IMR-90 (cell line): ENCODE measurements at regions not wholly inside any gene's neighbourhood (a gene's known extent, or its start where the extent isn't known, plus 50 kb on each side); places are given as distances from the start of the nearest gene placed in this dataset.

Source experiments
- ATAC-seq: fragments of 200-7000 bp; cut with Tn5 transposase; 2 replicates; pipeline ENCODE4 v1.9.1; 2020; ENCODE audit warnings: low read depth, mild to moderate bottlenecking, moderate library complexity
- BruUV-seq: library from RNA; stranded (reverse); fragments of 400-500 nt; replicated peaks from 2 replicates; lab custom pipeline; 2021; lab: Mats Ljungman, UMichigan
- CTCF ChIA-PET: fragments of 300-600 bp; formaldehyde crosslinking; extraction: SDS; loops from one replicate; lab custom pipeline; 2021; ENCODE audit warnings: antibody characterized with exemption; lab: Yijun Ruan, JAX
- POLR2A ChIA-PET: fragments of 300-600 bp; sonication (Branson Sonifier 250); formaldehyde crosslinking; loops from one replicate; lab custom pipeline; 2022; ENCODE audit warnings: antibody characterized with exemption; ENCODE audit not compliant: unreplicated experiment; lab: Charles Lee
- DNase-seq: peaks from one replicate; pipeline ENCODE4 v3.0.0; 2013
- H2AFZ ChIP-seq: replicated peaks from 2 replicates; pipeline ENCODE3; 2013; ENCODE audit warnings: low read length, mild to moderate bottlenecking; ENCODE audit not compliant: poor library complexity
- H2AK5ac ChIP-seq: 2 replicates; pipeline ENCODE4 v1.6.1; 2013; ENCODE audit warnings: low read depth, low read length, inconsistent platforms
- H2AK9ac ChIP-seq: replicated peaks from 2 replicates; pipeline ENCODE3; 2013; ENCODE audit warnings: mild to moderate bottlenecking, low read depth, low read length, moderate library complexity; ENCODE audit not compliant: poor library complexity
- H2BK120ac ChIP-seq: 2 replicates; pipeline ENCODE4 v1.6.1; 2013; ENCODE audit warnings: low read depth, low read length, inconsistent platforms
- H2BK15ac ChIP-seq: 3 replicates; pipeline ENCODE4 v1.6.1; 2013; ENCODE audit warnings: low read depth, low read length, inconsistent platforms
- H2BK20ac ChIP-seq: 2 replicates; pipeline ENCODE4 v1.6.1; 2013; ENCODE audit warnings: low read depth, mild to moderate bottlenecking, inconsistent platforms, low read length, moderate library complexity
- H2BK5ac ChIP-seq: 2 replicates; pipeline ENCODE4 v1.6.1; 2013; ENCODE audit warnings: mild to moderate bottlenecking, low read depth, low read length, inconsistent platforms; ENCODE audit not compliant: poor library complexity, severe bottlenecking
- H3K14ac ChIP-seq: replicated peaks from 2 replicates; pipeline ENCODE4 v1.6.1; 2013; ENCODE audit warnings: low read depth, low read length, inconsistent platforms
- H3K18ac ChIP-seq: 2 replicates; pipeline ENCODE4 v1.6.1; 2013; ENCODE audit warnings: low read depth, low read length, control low read depth
- H3K23ac ChIP-seq: 2 replicates; pipeline ENCODE4 v1.6.1; 2013; ENCODE audit warnings: low read depth, low read length, inconsistent platforms
- H3K27ac ChIP-seq: 2 replicates; pipeline ENCODE4 v1.5.1; 2013; ENCODE audit warnings: mild to moderate bottlenecking, control low read depth, low read length; ENCODE audit not compliant: insufficient read depth
- H3K27me3 ChIP-seq: 2 replicates; pipeline ENCODE4 v1.6.1; 2013; ENCODE audit warnings: low read length; ENCODE audit not compliant: control insufficient read depth, insufficient read depth
- H3K36me3 ChIP-seq: 2 replicates; pipeline ENCODE4 v1.6.1; 2013; ENCODE audit warnings: low read length, mixed read lengths; ENCODE audit not compliant: control insufficient read depth, insufficient read depth
- H3K4ac ChIP-seq: 2 replicates; pipeline ENCODE4 v1.6.1; 2013; ENCODE audit warnings: low read depth, low read length, inconsistent platforms
- H3K4me1 ChIP-seq: 2 replicates; pipeline ENCODE4 v1.6.1; 2013; ENCODE audit warnings: low read length, mixed read lengths; ENCODE audit not compliant: control insufficient read depth, insufficient read depth
- H3K4me2 ChIP-seq: 2 replicates; pipeline ENCODE4 v1.6.1; 2013; ENCODE audit warnings: low read depth, mild to moderate bottlenecking, control low read depth, low read length, moderate library complexity
- H3K4me3 ChIP-seq: 2 replicates; pipeline ENCODE4 v1.5.1; 2013; ENCODE audit warnings: low read depth, mild to moderate bottlenecking, control low read depth, low read length, moderate library complexity; ENCODE audit not compliant: insufficient read depth
- H3K56ac ChIP-seq: 2 replicates; pipeline ENCODE4 v1.6.1; 2013; ENCODE audit warnings: low read length, inconsistent platforms; ENCODE audit not compliant: insufficient read depth; ENCODE audit errors: extremely low read depth
- H3K79me1 ChIP-seq, 2 experiments: 2 replicates each; pipeline ENCODE4 v1.6.1; 2013; ENCODE audit warnings: low read length in 2 of 2, inconsistent platforms in 1 of 2, low read depth in 1 of 2
- H3K9ac ChIP-seq: 2 replicates; pipeline ENCODE4 v1.6.1; 2013; ENCODE audit warnings: low read depth, low read length, control low read depth
- H3K9me1 ChIP-seq: 2 replicates; pipeline ENCODE4 v1.6.1; 2013; ENCODE audit warnings: low read length, inconsistent platforms; ENCODE audit not compliant: insufficient read depth
- H3K9me3 ChIP-seq: 2 replicates; pipeline ENCODE4 v1.6.1; 2013; ENCODE audit warnings: low read length; ENCODE audit not compliant: control insufficient read depth, insufficient read depth
- H4K20me1 ChIP-seq: 2 replicates; pipeline ENCODE4 v1.6.1; 2013; ENCODE audit warnings: low read length, inconsistent platforms; ENCODE audit not compliant: insufficient read depth
- H4K5ac ChIP-seq: 2 replicates; pipeline ENCODE4 v1.6.1; 2013; ENCODE audit warnings: mild to moderate bottlenecking, low read depth, low read length, control low read depth
- H4K8ac ChIP-seq, 2 experiments: 2 replicates each; pipeline ENCODE4 v1.6.1; 2013; ENCODE audit warnings: low read depth in 2 of 2, low read length in 2 of 2, control low read depth in 1 of 2, inconsistent platforms in 1 of 2
- H4K91ac ChIP-seq: 2 replicates; pipeline ENCODE4 v1.6.1; 2013; ENCODE audit warnings: low read depth, low read length, inconsistent platforms; ENCODE audit not compliant: insufficient read depth
- BHLHE40 ChIP-seq: fragments of 150-350 bp; IDR thresholded peaks from 2 replicates; pipeline ENCODE4 v1.6.1; 2016; ENCODE audit warnings: mild to moderate bottlenecking, low read depth, low read length
- CEBPB ChIP-seq: IDR thresholded peaks from 2 replicates; pipeline ENCODE4 v1.6.1; 2012; ENCODE audit warnings: low read depth, low read length, improper control_type of control experiment
- CHD1 ChIP-seq: IDR thresholded peaks from 2 replicates; pipeline ENCODE4 v1.6.1; 2012; ENCODE audit warnings: low read depth, low read length, improper control_type of control experiment
- CTCF ChIP-seq: conservative IDR thresholded peaks from 2 replicates; pipeline ENCODE4 v1.5.1; 2012; ENCODE audit warnings: mild to moderate bottlenecking, low read depth, low read length, improper control_type of control experiment
- ELK1 ChIP-seq: fragments of 150-350 bp; IDR thresholded peaks from 2 replicates; pipeline ENCODE4 v1.6.1; 2016; ENCODE audit warnings: low read depth, mild to moderate bottlenecking, low read length, moderate library complexity, borderline replicate concordance
- FOS ChIP-seq: fragments of 150-350 bp; IDR thresholded peaks from 2 replicates; pipeline ENCODE4 v1.6.1; 2016; ENCODE audit warnings: low read depth, low read length
- MAFK ChIP-seq: IDR thresholded peaks from 2 replicates; pipeline ENCODE4 v1.6.1; 2012; ENCODE audit warnings: low read depth, low read length, improper control_type of control experiment
- MAZ ChIP-seq: IDR thresholded peaks from 2 replicates; pipeline ENCODE4 v1.6.1; 2012; ENCODE audit warnings: low read depth, mild to moderate bottlenecking, low read length, improper control_type of control experiment, moderate library complexity, borderline replicate concordance
- MXI1 ChIP-seq: IDR thresholded peaks from 2 replicates; pipeline ENCODE4 v1.6.1; 2012; ENCODE audit warnings: low read depth, mild to moderate bottlenecking, low read length, moderate library complexity, borderline replicate concordance
- NFE2L2 ChIP-seq: fragments of 150-350 bp; IDR thresholded peaks from 2 replicates; pipeline ENCODE4 v1.6.1; 2016; ENCODE audit warnings: low read depth, mild to moderate bottlenecking, low read length
- POLR2A ChIP-seq: IDR thresholded peaks from 2 replicates; pipeline ENCODE4 v1.6.1; 2012; ENCODE audit warnings: mild to moderate bottlenecking, low read depth, low read length
- RAD21 ChIP-seq: IDR thresholded peaks from 2 replicates; pipeline ENCODE4 v1.6.1; 2012; ENCODE audit warnings: low read length, improper control_type of control experiment
- RCOR1 ChIP-seq: IDR thresholded peaks from 2 replicates; pipeline ENCODE4 v1.6.1; 2012; ENCODE audit warnings: mild to moderate bottlenecking, low read length, improper control_type of control experiment; ENCODE audit not compliant: insufficient replicate concordance
- RFX5 ChIP-seq: IDR thresholded peaks from 2 replicates; pipeline ENCODE4 v1.8.0; 2012; ENCODE audit warnings: low read depth, mild to moderate bottlenecking, low read length, moderate library complexity
- SMC3 ChIP-seq: fragments of 150-350 bp; IDR thresholded peaks from 2 replicates; pipeline ENCODE4 v1.6.1; 2016; ENCODE audit warnings: low read depth, mild to moderate bottlenecking, antibody characterized with exemption, low read length, moderate library complexity
- USF2 ChIP-seq: fragments of 150-350 bp; IDR thresholded peaks from 2 replicates; pipeline ENCODE4 v1.6.1; 2017; ENCODE audit warnings: mild to moderate bottlenecking, antibody characterized with exemption, low read length, low read depth
- WGBS, 2 experiments: methylation state at CpG; one replicate each; pipeline versions ENCODE4 v1.1.5 to v1.1.7; 2013; ENCODE audit warnings: missing lambda C conversion rate in 2 of 2; ENCODE audit not compliant: insufficient read length in 1 of 2; ENCODE audit errors: extremely low coverage in 2 of 2; 5-methylcytosine and 5-hydroxymethylcytosine counted together
- dilution Hi-C: fragments of 300-500 bp; cut with HindIII; formaldehyde crosslinking; loops from one replicate; pipeline ENCODE4 v1.14.3; 2018; ENCODE audit warnings: low sequenced_read_pairs; ENCODE audit not compliant: unreplicated experiment
- in situ Hi-C: fragments of 300-500 bp; cut with MboI; formaldehyde crosslinking; loops from 3 replicates; pipeline ENCODE4 v1.14.3; 2019; ENCODE audit warnings: low sequenced_read_pairs, inconsistent platforms, mixed read lengths
- intact Hi-C: fragments of 100-400 bp; cut with micrococcal nuclease; formaldehyde crosslinking; loops from 2 replicates; pipeline ENCODE4 v1.10.0; 2022

- TF ChIP-seq RCOR1 (no peak), FOS (no peak), RFX5 (no peak), BHLHE40 (no peak), MAZ (no peak), ELK1 (no peak), NFE2L2 (no peak), MXI1 (no peak), RAD21 (no peak), CHD1 (no peak), MAFK (no peak), USF2 (no peak), CTCF (no peak), POLR2A (no peak), CEBPB (no peak), SMC3 (no peak)
- Histone ChIP-seq H3K27me3 (no peaks in the 10 kb centered on the region), H3K9me1 (no peaks in the 10 kb centered on the region), H3K9ac (no peak overlapping the region), H3K9me3 (no peaks in the 10 kb centered on the region), H4K91ac (no peak overlapping the region), H4K20me1 (no peaks in the 10 kb centered on the region), H2BK15ac (no peak overlapping the region), H3K56ac (no peak overlapping the region), H3K27ac (no peak overlapping the region), H3K36me3 (no peaks in the 10 kb centered on the region), H3K4me2 (no peak overlapping the region), H2BK5ac (no peak overlapping the region), H3K4me1 (no peaks in the 10 kb centered on the region), H3K14ac (no peak overlapping the region), H2AK5ac (no peak overlapping the region), H2BK20ac (no peak overlapping the region), H4K5ac (no peak overlapping the region), H3K4ac (no peak overlapping the region), H2AFZ (no peak overlapping the region), H3K79me1 (no peaks in the 10 kb centered on the region), H2AK9ac (no peak overlapping the region), H3K23ac (no peak overlapping the region), H4K8ac (no peak overlapping the region), H3K18ac (no peak overlapping the region), H3K4me3 (no peak overlapping the region), H2BK120ac (no peak overlapping the region)
- ATAC-seq = no peak
- intact Hi-C loops (no loop called here), in situ Hi-C loops (no loop called here), dilution Hi-C loops (no loop called here)
- POLR2A ChIA-PET = no interaction called here
- CTCF ChIA-PET = no interaction called here
- 29% methylated on average over 1 of the region's 1 CpG; no CpG with 5 or more reads in 1 of the 2 experiments for WGBS, 2 experiments
- no peak for DNase-seq
- BruUV-seq = no TSS peak
Measured at GRCh38 chr3:140827894-140828293, 113.7 kb upstream of the SLC25A36 start.
